SK-N-SH (cell line): ENCODE measurements at regions not wholly inside any gene's neighbourhood (a gene's known extent, or its start where the extent isn't known, plus 50 kb on each side); places are given as distances from the start of the nearest gene placed in this dataset.

Experiments used
- CTCF ChIA-PET: fragments of 300-600, 350-600 bp; formaldehyde crosslinking; extraction: SDS; loops from one replicate; lab custom pipeline; 2021; lab: Yijun Ruan, JAX
- POLR2A ChIA-PET: fragments of 350-600 bp; sonication (Branson Sonifier 250); formaldehyde crosslinking; extraction: SDS; loops from one replicate; lab custom pipeline; 2020; ENCODE audit warnings: antibody characterized with exemption, inconsistent platforms; lab: Yijun Ruan, JAX
- DNase-seq: peaks from one replicate; pipeline ENCODE4 v3.0.0; 2012
- H2AFZ ChIP-seq: fragments of 200-600 bp; sonication (generic); 2 replicates; pipeline ENCODE4 v1.8.1; 2016; ENCODE audit warnings: antibody characterized with exemption, mild to moderate bottlenecking, low read depth
- H3F3A ChIP-seq: fragments of 200-600 bp; sonication (generic); replicated peaks from 2 replicates; pipeline ENCODE3; 2016; ENCODE audit warnings: antibody characterized with exemption, mild to moderate bottlenecking; ENCODE audit not compliant: insufficient read depth
- H3K27ac ChIP-seq, 2 experiments: fragments of 200-500 bp in 1 of 2; fragments of 200-600 bp in 1 of 2; sonication (Bioruptor generic) in 1 of 2; sonication (generic), shearing (Covaris generic) in 1 of 2; 2 replicates each; pipeline versions ENCODE4 v1.5.1 to v1.6.1; 2014 to 2016; ENCODE audit warnings: low read depth in 2 of 2, inconsistent platforms in 1 of 2, low read length in 1 of 2, mild to moderate bottlenecking in 1 of 2, mixed read lengths in 1 of 2
- H3K27me3 ChIP-seq: fragments of 200-600 bp; sonication (generic), shearing (Covaris generic); 2 replicates; pipeline ENCODE4 v1.6.1; 2016; ENCODE audit warnings: mixed run types; ENCODE audit not compliant: insufficient read depth
- H3K36me3 ChIP-seq, 2 experiments: fragments of 200-500 bp in 1 of 2; fragments of 200-600 bp in 1 of 2; sonication (Bioruptor generic) in 1 of 2; sonication (generic) in 1 of 2; replicated peaks in 1 of 2; 2 replicates each; pipeline versions ENCODE3 to v1.5.1; 2014 to 2016; ENCODE audit warnings: low read length in 1 of 2, mild to moderate bottlenecking in 1 of 2; ENCODE audit not compliant: insufficient read depth in 2 of 2, control insufficient read depth in 1 of 2
- H3K4me1 ChIP-seq, 2 experiments: fragments of 200-500 bp in 1 of 2; fragments of 200-600 bp in 1 of 2; sonication (Bioruptor generic) in 1 of 2; sonication (generic), shearing (Covaris generic) in 1 of 2; 2 replicates each; pipeline versions ENCODE4 v1.5.1 to v1.6.1; 2014 to 2016; ENCODE audit warnings: low read depth in 1 of 2, low read length in 1 of 2, mixed run types in 1 of 2; ENCODE audit not compliant: insufficient read depth in 2 of 2, control insufficient read depth in 1 of 2
- H3K4me2 ChIP-seq: fragments of 200-600 bp; sonication (generic), shearing (Covaris generic); 2 replicates; pipeline ENCODE4 v1.6.1; 2017; ENCODE audit warnings: mixed run types
- H3K4me3 ChIP-seq, 2 experiments: fragments of 200-500 bp in 1 of 2; fragments of 200-600 bp in 1 of 2; sonication (Bioruptor generic) in 1 of 2; sonication (generic), shearing (Covaris generic) in 1 of 2; 2 replicates each; pipeline versions ENCODE4 v1.5.1 to v1.8.1; 2014 to 2016; ENCODE audit warnings: low read depth in 2 of 2, inconsistent platforms in 1 of 2, low read length in 1 of 2, mild to moderate bottlenecking in 1 of 2, mixed read lengths in 1 of 2, moderate library complexity in 1 of 2
- H3K79me2 ChIP-seq: fragments of 200-600 bp; sonication (generic); 2 replicates; pipeline ENCODE4 v1.8.1; 2017; ENCODE audit warnings: mild to moderate bottlenecking; ENCODE audit not compliant: insufficient read depth
- H3K9ac ChIP-seq: fragments of 200-600 bp; sonication (generic); 2 replicates; pipeline ENCODE4 v1.6.1; 2017; ENCODE audit warnings: mixed run types
- H3K9me2 ChIP-seq: fragments of 200-600 bp; sonication (generic); 2 replicates; pipeline ENCODE4 v1.6.1; 2017; ENCODE audit warnings: mixed run types
- H3K9me3 ChIP-seq: fragments of 200-600 bp; sonication (generic); 2 replicates; pipeline ENCODE4 v1.6.1; 2017; ENCODE audit warnings: mixed run types, mild to moderate bottlenecking, moderate library complexity
- H4K20me1 ChIP-seq: fragments of 200-600 bp; sonication (generic); 2 replicates; pipeline ENCODE4 v1.6.1; 2017; ENCODE audit warnings: mild to moderate bottlenecking, mixed run types; ENCODE audit not compliant: insufficient read depth
- EZH2phosphoT487 ChIP-seq: fragments of 200-600 bp; sonication (generic); IDR thresholded peaks from 2 replicates; pipeline ENCODE4 v1.6.1; 2017; ENCODE audit warnings: low read depth, mixed run types, mild to moderate bottlenecking, antibody characterized with exemption, moderate library complexity, borderline replicate concordance
- FOSL2 ChIP-seq: IDR thresholded peaks from 2 replicates; pipeline ENCODE4 v1.4.0; 2012; ENCODE audit warnings: low read depth, mild to moderate bottlenecking, moderate library complexity, borderline replicate concordance
- JUND ChIP-seq: IDR thresholded peaks from 2 replicates; pipeline ENCODE4 v1.4.0; 2012
- MEF2A ChIP-seq: IDR thresholded peaks from 2 replicates; pipeline ENCODE4 v1.4.0; 2012; ENCODE audit warnings: low read depth, borderline replicate concordance
- NRF1 ChIP-seq: IDR thresholded peaks from 2 replicates; pipeline ENCODE4 v1.6.1; 2012; ENCODE audit warnings: low read depth, mild to moderate bottlenecking, low read length
- POLR2AphosphoS5 ChIP-seq: IDR thresholded peaks from 2 replicates; pipeline ENCODE4 v1.6.1; 2012; ENCODE audit warnings: low read depth, low read length
- RFX5 ChIP-seq: IDR thresholded peaks from 2 replicates; pipeline ENCODE4 v1.6.1; 2012; ENCODE audit warnings: mild to moderate bottlenecking, improper control_type of control experiment, low read length
- TAF1 ChIP-seq: IDR thresholded peaks from 2 replicates; pipeline ENCODE4 v1.6.1; 2012; ENCODE audit warnings: low read depth, mild to moderate bottlenecking, low read length, moderate library complexity, borderline replicate concordance
- TEAD4 ChIP-seq: IDR thresholded peaks from 2 replicates; pipeline ENCODE4 v1.4.0; 2012; ENCODE audit warnings: mild to moderate bottlenecking, borderline replicate concordance; ENCODE audit not compliant: insufficient read depth
- WGBS: methylation state at CpG from one replicate; pipeline ENCODE4 v1.1.6; 2017; ENCODE audit warnings: low lambda C conversion rate; 5-methylcytosine and 5-hydroxymethylcytosine counted together
- TF ChIP-seq, protein P1 (sequence below): fragments of 200-600 bp; sonication (generic); IDR thresholded peaks from 2 replicates; pipeline ENCODE4 v1.6.1; 2017; ENCODE audit warnings: antibody characterized with exemption, mild to moderate bottlenecking, moderate library complexity
- TF ChIP-seq, protein P2 (sequence below): fragments of 150-350 bp; IDR thresholded peaks from 2 replicates; pipeline ENCODE4 v1.6.1; 2017; ENCODE audit warnings: antibody characterized with exemption, low read length, low read depth, borderline replicate concordance
- TF ChIP-seq, protein P3 (sequence below): IDR thresholded peaks from 2 replicates; pipeline ENCODE4 v1.6.1; 2012; ENCODE audit warnings: mild to moderate bottlenecking, low read depth, low read length, moderate library complexity
- TF ChIP-seq, protein P4 (sequence below): IDR thresholded peaks from 2 replicates; pipeline ENCODE4; 2012
- TF ChIP-seq, protein P5 (sequence below): fragments of 150-350 bp; IDR thresholded peaks from 2 replicates; pipeline ENCODE4 v1.6.1; 2016; ENCODE audit warnings: mild to moderate bottlenecking, low read depth, low read length

DNA sequence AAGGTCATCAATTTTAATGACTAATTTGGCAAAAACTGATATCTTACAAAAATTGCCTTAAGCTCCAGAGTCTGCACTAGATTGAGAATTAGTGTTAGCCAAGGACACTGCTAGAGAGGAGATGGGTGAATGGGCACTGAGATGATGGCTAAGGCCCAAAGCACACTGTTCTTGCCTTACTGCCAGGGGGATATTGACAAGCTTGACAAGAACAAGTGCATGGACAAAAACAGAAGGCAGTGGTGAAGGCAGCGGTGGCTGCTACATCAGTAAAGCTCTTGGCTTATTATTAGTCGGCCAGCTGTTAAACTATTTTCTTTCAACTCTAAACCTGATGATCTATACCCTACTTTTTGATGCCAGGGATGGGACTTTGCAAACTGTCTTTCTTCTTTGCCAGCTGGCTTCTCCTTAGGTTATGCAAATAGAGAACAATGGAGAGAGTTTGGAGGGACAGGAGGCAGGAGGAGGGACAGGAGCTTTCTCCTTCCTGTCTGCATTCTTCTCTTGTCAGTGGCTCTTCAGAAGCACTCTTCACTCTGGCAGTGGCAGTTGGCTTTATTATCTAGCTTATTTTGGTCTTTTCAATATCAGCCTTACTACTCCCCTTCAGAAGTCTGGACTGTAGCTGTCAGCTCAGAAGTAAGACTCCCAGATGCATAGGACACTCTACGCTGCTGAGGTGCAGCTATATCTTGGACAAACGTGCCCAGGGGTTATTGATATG lies 853.5 kb upstream of the TMPRSS15 start:
- Histone ChIP-seq H3K9me2 (no peaks in the 10 kb centered on the region), H3K4me1 (no peaks in the 10 kb centered on the region), H3K4me2 (no peak overlapping the region), H3K27me3 (no peaks in the 10 kb centered on the region), H3K4me3 (no peak overlapping the region), H3K79me2 (no peaks in the 10 kb centered on the region), H3F3A (no peaks in the 10 kb centered on the region), H3K9me3 (no peaks in the 10 kb centered on the region), H3K27ac (no peak overlapping the region), H4K20me1 (no peaks in the 10 kb centered on the region), H2AFZ (no peak overlapping the region), H3K9ac (no peak overlapping the region), H3K36me3 (no peaks in the 10 kb centered on the region)
- 16% methylated on average over 4 of the region's 4 CpGs for WGBS
- TF ChIP-seq TAF1 (no peak), FOSL2 (no peak), MEF2A (no peak), NRF1 (no peak), POLR2AphosphoS5 (no peak), TEAD4 (no peak), JUND (no peak), RFX5 (no peak), EZH2phosphoT487 (no peak)
- TF ChIP-seq, protein P1, sequence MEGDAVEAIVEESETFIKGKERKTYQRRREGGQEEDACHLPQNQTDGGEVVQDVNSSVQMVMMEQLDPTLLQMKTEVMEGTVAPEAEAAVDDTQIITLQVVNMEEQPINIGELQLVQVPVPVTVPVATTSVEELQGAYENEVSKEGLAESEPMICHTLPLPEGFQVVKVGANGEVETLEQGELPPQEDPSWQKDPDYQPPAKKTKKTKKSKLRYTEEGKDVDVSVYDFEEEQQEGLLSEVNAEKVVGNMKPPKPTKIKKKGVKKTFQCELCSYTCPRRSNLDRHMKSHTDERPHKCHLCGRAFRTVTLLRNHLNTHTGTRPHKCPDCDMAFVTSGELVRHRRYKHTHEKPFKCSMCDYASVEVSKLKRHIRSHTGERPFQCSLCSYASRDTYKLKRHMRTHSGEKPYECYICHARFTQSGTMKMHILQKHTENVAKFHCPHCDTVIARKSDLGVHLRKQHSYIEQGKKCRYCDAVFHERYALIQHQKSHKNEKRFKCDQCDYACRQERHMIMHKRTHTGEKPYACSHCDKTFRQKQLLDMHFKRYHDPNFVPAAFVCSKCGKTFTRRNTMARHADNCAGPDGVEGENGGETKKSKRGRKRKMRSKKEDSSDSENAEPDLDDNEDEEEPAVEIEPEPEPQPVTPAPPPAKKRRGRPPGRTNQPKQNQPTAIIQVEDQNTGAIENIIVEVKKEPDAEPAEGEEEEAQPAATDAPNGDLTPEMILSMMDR, result no peak
- TF ChIP-seq, protein P2, sequence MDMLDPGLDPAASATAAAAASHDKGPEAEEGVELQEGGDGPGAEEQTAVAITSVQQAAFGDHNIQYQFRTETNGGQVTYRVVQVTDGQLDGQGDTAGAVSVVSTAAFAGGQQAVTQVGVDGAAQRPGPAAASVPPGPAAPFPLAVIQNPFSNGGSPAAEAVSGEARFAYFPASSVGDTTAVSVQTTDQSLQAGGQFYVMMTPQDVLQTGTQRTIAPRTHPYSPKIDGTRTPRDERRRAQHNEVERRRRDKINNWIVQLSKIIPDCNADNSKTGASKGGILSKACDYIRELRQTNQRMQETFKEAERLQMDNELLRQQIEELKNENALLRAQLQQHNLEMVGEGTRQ, result no peak
- TF ChIP-seq, protein P3, sequence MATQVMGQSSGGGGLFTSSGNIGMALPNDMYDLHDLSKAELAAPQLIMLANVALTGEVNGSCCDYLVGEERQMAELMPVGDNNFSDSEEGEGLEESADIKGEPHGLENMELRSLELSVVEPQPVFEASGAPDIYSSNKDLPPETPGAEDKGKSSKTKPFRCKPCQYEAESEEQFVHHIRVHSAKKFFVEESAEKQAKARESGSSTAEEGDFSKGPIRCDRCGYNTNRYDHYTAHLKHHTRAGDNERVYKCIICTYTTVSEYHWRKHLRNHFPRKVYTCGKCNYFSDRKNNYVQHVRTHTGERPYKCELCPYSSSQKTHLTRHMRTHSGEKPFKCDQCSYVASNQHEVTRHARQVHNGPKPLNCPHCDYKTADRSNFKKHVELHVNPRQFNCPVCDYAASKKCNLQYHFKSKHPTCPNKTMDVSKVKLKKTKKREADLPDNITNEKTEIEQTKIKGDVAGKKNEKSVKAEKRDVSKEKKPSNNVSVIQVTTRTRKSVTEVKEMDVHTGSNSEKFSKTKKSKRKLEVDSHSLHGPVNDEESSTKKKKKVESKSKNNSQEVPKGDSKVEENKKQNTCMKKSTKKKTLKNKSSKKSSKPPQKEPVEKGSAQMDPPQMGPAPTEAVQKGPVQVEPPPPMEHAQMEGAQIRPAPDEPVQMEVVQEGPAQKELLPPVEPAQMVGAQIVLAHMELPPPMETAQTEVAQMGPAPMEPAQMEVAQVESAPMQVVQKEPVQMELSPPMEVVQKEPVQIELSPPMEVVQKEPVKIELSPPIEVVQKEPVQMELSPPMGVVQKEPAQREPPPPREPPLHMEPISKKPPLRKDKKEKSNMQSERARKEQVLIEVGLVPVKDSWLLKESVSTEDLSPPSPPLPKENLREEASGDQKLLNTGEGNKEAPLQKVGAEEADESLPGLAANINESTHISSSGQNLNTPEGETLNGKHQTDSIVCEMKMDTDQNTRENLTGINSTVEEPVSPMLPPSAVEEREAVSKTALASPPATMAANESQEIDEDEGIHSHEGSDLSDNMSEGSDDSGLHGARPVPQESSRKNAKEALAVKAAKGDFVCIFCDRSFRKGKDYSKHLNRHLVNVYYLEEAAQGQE, result no peak
- TF ChIP-seq, protein P4, sequence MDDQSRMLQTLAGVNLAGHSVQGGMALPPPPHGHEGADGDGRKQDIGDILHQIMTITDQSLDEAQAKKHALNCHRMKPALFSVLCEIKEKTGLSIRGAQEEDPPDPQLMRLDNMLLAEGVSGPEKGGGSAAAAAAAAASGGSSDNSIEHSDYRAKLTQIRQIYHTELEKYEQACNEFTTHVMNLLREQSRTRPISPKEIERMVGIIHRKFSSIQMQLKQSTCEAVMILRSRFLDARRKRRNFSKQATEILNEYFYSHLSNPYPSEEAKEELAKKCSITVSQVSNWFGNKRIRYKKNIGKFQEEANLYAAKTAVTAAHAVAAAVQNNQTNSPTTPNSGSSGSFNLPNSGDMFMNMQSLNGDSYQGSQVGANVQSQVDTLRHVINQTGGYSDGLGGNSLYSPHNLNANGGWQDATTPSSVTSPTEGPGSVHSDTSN, result no peak
- TF ChIP-seq, protein P5, sequence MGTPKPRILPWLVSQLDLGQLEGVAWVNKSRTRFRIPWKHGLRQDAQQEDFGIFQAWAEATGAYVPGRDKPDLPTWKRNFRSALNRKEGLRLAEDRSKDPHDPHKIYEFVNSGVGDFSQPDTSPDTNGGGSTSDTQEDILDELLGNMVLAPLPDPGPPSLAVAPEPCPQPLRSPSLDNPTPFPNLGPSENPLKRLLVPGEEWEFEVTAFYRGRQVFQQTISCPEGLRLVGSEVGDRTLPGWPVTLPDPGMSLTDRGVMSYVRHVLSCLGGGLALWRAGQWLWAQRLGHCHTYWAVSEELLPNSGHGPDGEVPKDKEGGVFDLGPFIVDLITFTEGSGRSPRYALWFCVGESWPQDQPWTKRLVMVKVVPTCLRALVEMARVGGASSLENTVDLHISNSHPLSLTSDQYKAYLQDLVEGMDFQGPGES, result no peak
- DNase-seq, result no peak
- ChIA-PET CTCF (no interaction called here), POLR2A (no interaction called here)
